Endodermal cell (in vitro differentiated cells): ENCODE measurements at regions not wholly inside any gene's neighbourhood (a gene's known extent, or its start where the extent isn't known, plus 50 kb on each side); places are given as distances from the start of the nearest gene placed in this dataset.

Experiments used
- DNase-seq: peaks from one replicate; pipeline ENCODE4 v3.0.0-alpha.2; 2017
- H3K27ac ChIP-seq: 2 replicates; pipeline ENCODE4 v1.5.1; 2013; ENCODE audit warnings: mild to moderate bottlenecking, low read depth, low read length, moderate library complexity
- H3K27me3 ChIP-seq: 2 replicates; pipeline ENCODE4 v1.6.1; 2013; ENCODE audit warnings: mild to moderate bottlenecking, low read length, moderate library complexity; ENCODE audit not compliant: insufficient read depth, control insufficient read depth, poor library complexity, severe bottlenecking
- H3K36me3 ChIP-seq: 2 replicates; pipeline ENCODE4 v1.7.0; 2013; ENCODE audit warnings: mild to moderate bottlenecking, low read length, moderate library complexity; ENCODE audit not compliant: control insufficient read depth, insufficient read depth
- H3K4me1 ChIP-seq: one replicate; pipeline ENCODE4 v1.7.0; 2013; ENCODE audit warnings: low read length; ENCODE audit not compliant: control insufficient read depth, insufficient read depth
- H3K4me3 ChIP-seq: 2 replicates; pipeline ENCODE4 v1.5.1; 2013; ENCODE audit warnings: mild to moderate bottlenecking, low read length, moderate library complexity
- H3K9ac ChIP-seq: 2 replicates; pipeline ENCODE4 v1.6.1; 2013; ENCODE audit warnings: mild to moderate bottlenecking, low read length, moderate library complexity; ENCODE audit not compliant: poor library complexity, severe bottlenecking; ENCODE audit errors: extremely low read depth
- H3K9me3 ChIP-seq: 2 replicates; pipeline ENCODE4 v1.6.1; 2013; ENCODE audit warnings: mild to moderate bottlenecking, low read length, moderate library complexity; ENCODE audit not compliant: control insufficient read depth
- H3K27ac Mint-ChIP-seq: 2 replicates; pipeline ENCODE4 v1.8.0; 2020; ENCODE audit warnings: mixed read lengths
- H3K27me3 Mint-ChIP-seq: 2 replicates; pipeline ENCODE4 v1.8.0; 2021; ENCODE audit warnings: mild to moderate bottlenecking, mixed read lengths; ENCODE audit not compliant: insufficient read depth
- H3K36me3 Mint-ChIP-seq: 2 replicates; pipeline ENCODE4 v1.8.0; 2020; ENCODE audit warnings: low read depth, mixed read lengths
- H3K4me1 Mint-ChIP-seq: 2 replicates; pipeline ENCODE4 v1.8.0; 2020; ENCODE audit warnings: mixed read lengths
- H3K4me3 Mint-ChIP-seq: 2 replicates; pipeline ENCODE4 v1.8.0; 2020; ENCODE audit warnings: mild to moderate bottlenecking, moderate library complexity, mixed read lengths
- H3K9me3 Mint-ChIP-seq: 2 replicates; pipeline ENCODE4 v1.8.0; 2020; ENCODE audit warnings: mild to moderate bottlenecking, mixed read lengths
- CTCF ChIP-seq: fragments of 200-600 bp; sonication (generic); conservative IDR thresholded peaks from 2 replicates; pipeline ENCODE4 v1.5.0; 2021; ENCODE audit warnings: antibody characterized with exemption, mild to moderate bottlenecking
- WGBS, 2 experiments: methylation state at CpG; one replicate each; pipeline versions ENCODE4 v1.1.5 to v1.1.7; 2013; ENCODE audit warnings: missing lambda C conversion rate in 2 of 2, mixed read lengths in 1 of 2; ENCODE audit not compliant: insufficient coverage in 1 of 2, insufficient read length in 1 of 2; 5-methylcytosine and 5-hydroxymethylcytosine counted together

- WGBS, 2 experiments, result 98 to 100% methylated on average over 1 to 9 of the region's 9 CpGs
- Mint-ChIP-seq H3K4me1 (peaks cover 11% of the 10 kb centered on the region), H3K27me3 (no peaks in the 10 kb centered on the region), H3K36me3 (no peaks in the 10 kb centered on the region), H3K9me3 (no peaks in the 10 kb centered on the region), H3K27ac (no peak overlapping the region), H3K4me3 (no peak overlapping the region)
- H3K27ac ChIP-seq, result no peak overlapping the region
- H3K4me1 ChIP-seq, result no peaks in the 10 kb centered on the region
- H3K9ac ChIP-seq, result no peak overlapping the region
- H3K4me3 ChIP-seq, result no peak overlapping the region
- H3K36me3 ChIP-seq, result no peaks in the 10 kb centered on the region
- H3K27me3 ChIP-seq, result no peaks in the 10 kb centered on the region
- no peaks in the 10 kb centered on the region for H3K9me3 ChIP-seq
- DNase-seq, result no peak
- TF ChIP-seq CTCF, result no peak
These were observed 146.9 kb upstream of the MYLIP start for GRCh38 chr6:15981956-15982355.

GRCh38 chr6:15980801-15981200 lies 148.1 kb upstream of the MYLIP start:
- Mint-ChIP-seq H3K27me3 (no peaks in the 10 kb centered on the region), H3K4me3 (no peak overlapping the region), H3K4me1 (peaks cover 11% of the 10 kb centered on the region), H3K27ac (no peak overlapping the region), H3K36me3 (no peaks in the 10 kb centered on the region), H3K9me3 (no peaks in the 10 kb centered on the region)
- no peak for DNase-seq
- Histone ChIP-seq H3K27ac (no peak overlapping the region), H3K4me3 (no peak overlapping the region), H3K9me3 (no peaks in the 10 kb centered on the region), H3K4me1 (no peaks in the 10 kb centered on the region), H3K9ac (no peak overlapping the region), H3K27me3 (no peaks in the 10 kb centered on the region), H3K36me3 (no peaks in the 10 kb centered on the region)
- no peak for TF ChIP-seq CTCF
- WGBS, 2 experiments, result 92 to 93% methylated on average over 4 of the region's 4 CpGs

- H3K36me3 Mint-ChIP-seq, result no peaks in the 10 kb centered on the region
- no peak overlapping the region for H3K27ac Mint-ChIP-seq
- Histone ChIP-seq H3K9me3 (peaks cover 8% of the 10 kb centered on the region), H3K4me3 (no peak overlapping the region), H3K27ac (no peak overlapping the region), H3K27me3 (no peaks in the 10 kb centered on the region), H3K9ac (no peak overlapping the region), H3K4me1 (no peaks in the 10 kb centered on the region), H3K36me3 (no peaks in the 10 kb centered on the region)
- no peaks in the 10 kb centered on the region for H3K27me3 Mint-ChIP-seq
- no peak for DNase-seq
- TF ChIP-seq CTCF, result no peak
- peaks cover 11% of the 10 kb centered on the region for H3K9me3 Mint-ChIP-seq
- no peak overlapping the region for H3K4me3 Mint-ChIP-seq
- H3K4me1 Mint-ChIP-seq, result peaks cover 2% of the 10 kb centered on the region
These were observed 150.5 kb upstream of the MYLIP start for GRCh38 chr6:15978426-15978825.
